Renal pelvis (tissue), 1 donor: ENCODE measurements at regions not wholly inside any gene's neighbourhood (a gene's known extent, or its start where the extent isn't known, plus 50 kb on each side); places are given as distances from the start of the nearest gene placed in this dataset.

ENCODE experiments used
- DNase-seq: peaks from one replicate; pipeline ENCODE4 v3.0.0-alpha.2; 2013

DNA sequence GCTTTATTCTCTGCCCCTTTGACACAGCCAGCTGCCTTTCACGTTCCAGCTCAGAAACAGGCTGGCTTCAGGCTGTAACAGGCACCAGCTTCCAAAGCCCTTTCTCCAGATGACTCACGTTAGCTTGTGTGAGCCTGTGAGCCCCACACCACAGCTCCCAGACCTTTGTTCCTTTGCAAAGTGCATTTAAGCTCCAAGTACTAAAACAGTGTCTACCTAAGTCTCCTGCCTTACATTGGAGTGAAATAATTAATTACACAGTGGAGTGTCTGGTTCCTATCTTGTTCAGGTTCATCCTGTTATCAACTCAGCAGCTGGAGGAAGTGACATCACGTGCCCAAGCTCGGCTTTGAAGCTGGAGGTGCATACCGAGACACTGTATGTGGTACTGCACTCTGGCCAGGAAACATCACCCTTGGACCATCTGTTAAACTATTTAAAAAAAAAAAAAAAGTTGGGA, 475.8 kb downstream of the FOXO1 start:
- peak; percentile 27 for DNase-seq

GRCh38 chr13:40191186-40191980, 475.1 kb downstream of the FOXO1 start:
- DNase-seq = no peak

GRCh38 chr13:40192452-40192851, 474.0 kb downstream of the FOXO1 start:
- no peak for DNase-seq

- no peak for DNase-seq
These were observed 473.6 kb downstream of the FOXO1 start for GRCh38 chr13:40192858-40193257.

GRCh38 chr13:40193286-40194223, 472.9 kb downstream of the FOXO1 start:
- DNase-seq = no peak

DNA sequence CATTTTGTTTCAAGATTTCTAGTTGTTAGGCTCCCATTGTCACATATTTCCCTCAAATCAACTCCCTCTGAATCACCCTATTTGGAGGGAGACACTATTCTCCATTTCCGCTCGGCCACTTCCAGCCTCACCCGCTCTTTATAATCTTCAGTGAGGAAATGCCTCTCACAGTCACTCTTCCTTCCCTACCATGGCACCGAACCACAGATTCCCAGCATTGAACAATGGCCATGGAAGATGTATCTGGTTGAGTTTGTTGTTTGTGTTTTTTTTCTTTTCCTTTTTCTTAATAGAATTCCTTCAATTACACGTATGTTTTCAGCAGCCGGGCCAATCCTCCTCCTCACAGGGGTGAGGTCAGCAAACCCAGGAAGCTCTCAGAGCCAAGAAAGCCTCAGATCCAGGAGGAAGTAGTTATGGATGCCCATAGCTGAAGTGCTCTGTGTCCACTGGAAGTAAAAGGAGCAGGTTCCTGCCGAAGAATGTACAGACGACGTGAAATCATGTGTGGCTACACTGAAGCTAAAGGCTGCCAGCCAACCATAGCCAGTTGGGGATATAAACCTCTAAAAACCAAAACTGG, 472.1 kb downstream of the FOXO1 start:
- no peak for DNase-seq

- no peak for DNase-seq
These were observed 469.4 kb downstream of the FOXO1 start for GRCh38 chr13:40197049-40197448.

GRCh38 chr13:40197936-40198595, 468.4 kb downstream of the FOXO1 start:
- no peak for DNase-seq

DNA sequence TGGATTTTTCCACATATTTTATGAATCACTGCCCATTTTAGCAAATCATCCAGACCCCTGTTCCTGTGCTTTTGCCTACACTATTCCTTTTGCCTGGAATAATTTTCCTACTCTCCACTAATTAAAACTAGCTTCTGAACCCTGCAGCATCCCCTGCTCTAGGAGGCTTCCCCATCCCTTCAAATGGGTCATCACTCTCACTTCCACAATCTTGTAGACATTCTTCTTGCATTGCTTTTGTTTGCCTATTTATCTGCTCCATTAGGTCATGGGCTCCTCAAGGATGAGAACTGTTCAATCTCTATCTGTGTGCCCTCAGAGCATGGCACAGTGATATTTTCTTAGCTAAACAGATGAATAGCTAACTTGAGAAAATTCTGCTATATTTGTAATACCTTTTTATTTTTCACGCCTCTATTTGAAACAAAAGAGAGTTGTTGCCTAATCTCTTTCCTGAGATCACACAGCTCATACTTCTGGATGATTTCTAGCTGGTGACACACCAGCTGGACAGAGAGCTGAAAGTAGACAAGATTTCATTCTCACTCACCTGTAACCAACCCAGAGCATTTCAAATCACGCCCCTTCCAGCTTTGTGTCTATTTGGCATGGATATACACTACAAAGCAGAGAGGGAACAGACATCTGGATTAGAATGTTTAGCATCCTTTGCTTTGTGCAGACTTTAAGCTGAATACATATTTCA, 466.0 kb downstream of the FOXO1 start:
- no peak for DNase-seq

GRCh38 chr13:40204246-40204645, 462.2 kb downstream of the FOXO1 start:
- DNase-seq = no peak

DNA sequence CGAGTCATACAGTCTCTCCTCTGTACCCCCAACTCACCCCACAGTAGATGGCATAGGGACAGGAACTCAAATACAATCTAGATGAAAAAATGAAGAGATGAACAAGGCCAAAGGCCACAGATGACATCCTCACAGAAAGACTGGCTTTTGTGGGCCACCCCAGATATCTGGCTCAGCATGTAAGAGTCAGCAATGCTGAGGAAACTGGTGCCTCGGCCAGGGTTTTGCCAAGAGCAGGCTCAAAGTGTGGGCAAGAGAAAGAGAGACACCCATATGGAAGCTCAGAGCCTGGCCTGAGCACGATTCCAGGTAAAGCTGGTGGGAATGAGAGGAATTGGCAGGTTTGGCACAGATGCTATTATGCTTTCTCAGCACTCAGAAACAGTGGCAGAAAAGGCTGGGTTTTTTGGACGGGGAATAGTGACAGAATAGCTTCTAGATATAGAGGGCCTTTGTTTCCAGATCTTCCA, 460.6 kb downstream of the FOXO1 start:
- DNase-seq = no peak

- DNase-seq = no peak
These were observed 460.0 kb downstream of the FOXO1 start for GRCh38 chr13:40206241-40207000.

- no peak for DNase-seq
These were observed 459.4 kb downstream of the FOXO1 start for GRCh38 chr13:40207001-40207478.

- no peak for DNase-seq
These were observed 457.9 kb downstream of the FOXO1 start for GRCh38 chr13:40208517-40208916.

- no peak for DNase-seq
These were observed 455.4 kb downstream of the FOXO1 start for GRCh38 chr13:40210865-40211585.

- no peak for DNase-seq
These were observed 454.9 kb downstream of the FOXO1 start for GRCh38 chr13:40211586-40211968.

DNA sequence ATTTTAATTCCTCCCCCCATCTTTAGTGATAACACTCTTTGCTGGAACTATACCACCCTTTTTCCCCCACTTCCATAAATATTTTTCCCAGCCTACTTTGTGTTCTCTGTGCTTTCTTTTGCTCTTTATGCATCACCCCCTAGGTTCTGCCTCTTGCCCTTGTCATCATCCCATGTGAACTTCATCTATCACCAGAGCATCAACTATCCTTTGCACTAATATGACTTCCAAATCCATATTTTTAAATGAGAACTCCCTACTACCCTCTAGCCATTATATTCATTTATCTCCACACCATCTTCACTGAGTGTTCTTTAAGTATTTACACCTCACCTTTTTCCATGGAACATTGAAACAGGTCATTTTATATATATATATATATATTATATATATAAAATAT, 452.7 kb downstream of the FOXO1 start:
- DNase-seq = no peak

DNA sequence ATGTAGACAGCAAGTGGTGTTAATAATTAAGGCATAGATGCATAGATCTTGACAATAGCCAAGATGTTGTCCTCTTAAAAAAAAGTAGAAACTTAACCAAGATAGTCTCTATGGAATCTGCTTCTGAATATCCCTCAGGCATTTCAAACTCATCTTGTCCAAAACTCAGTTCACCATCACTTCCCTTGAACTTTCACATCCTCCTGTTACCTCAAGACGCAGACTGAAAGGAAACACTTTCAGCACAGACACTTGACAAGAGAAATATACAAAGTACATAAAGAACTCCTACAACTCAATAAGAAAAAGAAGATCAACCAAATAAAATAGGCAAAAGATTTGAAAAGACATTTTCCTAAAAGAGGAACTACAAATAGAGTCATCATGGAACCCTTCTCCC, 451.1 kb downstream of the FOXO1 start:
- no peak for DNase-seq

- DNase-seq = no peak
These were observed 450.7 kb downstream of the FOXO1 start for GRCh38 chr13:40215747-40216146.

GRCh38 chr13:40217675-40218074, 448.8 kb downstream of the FOXO1 start:
- no peak for DNase-seq
